ENCODE measurements at regions not wholly inside any gene's neighbourhood (a gene's known extent, or its start where the extent isn't known, plus 50 kb on each side); places are given as distances from the start of the nearest gene placed in this dataset.

GRCh38 chr14:71636076-71636475 is 296.2 kb upstream of the RGS6 start:
- H3K4me1 Mint-ChIP-seq: peaks cover 10% of the 10 kb centered on the region
- peak overlapping the region in 2 of 3 experiments; percentile 20 to 81 for H3K27ac Mint-ChIP-seq
- H3K27me3 Mint-ChIP-seq (ENCODE audit: low read depth): no peaks in the 10 kb centered on the region

GRCh38 chr14:71636820-71637471 is 295.3 kb upstream of the RGS6 start:
- peaks cover 15% of the 10 kb centered on the region for H3K9me3 Mint-ChIP-seq
- H3K27me3 Mint-ChIP-seq (ENCODE audit: low read depth): no peaks in the 10 kb centered on the region
- no peak for TF ChIP-seq CTCF (IDR thresholded peaks at IDR 0.05; ENCODE audit: unreplicated experiment in 3 of 3)
- peaks cover 64% of the 10 kb centered on the region for H3K36me3 Mint-ChIP-seq (ENCODE audit: low read depth)
- H3K4me3 Mint-ChIP-seq: no peak overlapping the region
- peaks cover 5% of the 10 kb centered on the region for H3K4me1 Mint-ChIP-seq
- H3K27ac Mint-ChIP-seq: peak overlapping the region in 1 of 3 experiments; percentile 81

More at GRCh38 chr14:71636076-71636475, 296.2 kb upstream of the RGS6 start:
- Mint-ChIP-seq H3K36me3 (ENCODE audit: low read depth) (peaks cover 63% of the 10 kb centered on the region), H3K9me3 (peaks cover 12% of the 10 kb centered on the region), H3K4me3 (peak overlapping the region in 1 of 3 experiments; percentile 40)
- TF ChIP-seq CTCF (IDR thresholded peaks at IDR 0.05; ENCODE audit: unreplicated experiment in 3 of 3): no peak

- no peak for TF ChIP-seq CTCF (IDR thresholded peaks at IDR 0.05; ENCODE audit: unreplicated experiment in 3 of 3)
- no peaks in the 10 kb centered on the region for H3K4me1 Mint-ChIP-seq
- H3K27ac Mint-ChIP-seq: peak overlapping the region; percentile 26 to 92 (median 73)
- H3K36me3 Mint-ChIP-seq (ENCODE audit: low read depth): peaks cover 64% of the 10 kb centered on the region
- H3K4me3 Mint-ChIP-seq: peak overlapping the region in 1 of 3 experiments; percentile 25
- H3K27me3 Mint-ChIP-seq (ENCODE audit: low read depth): no peaks in the 10 kb centered on the region
- H3K9me3 Mint-ChIP-seq: peaks cover 22% of the 10 kb centered on the region
Measured at GRCh38 chr14:71638523-71639196, 293.6 kb upstream of the RGS6 start.

- Mint-ChIP-seq H3K36me3 (ENCODE audit: low read depth) (peaks cover 62% of the 10 kb centered on the region), H3K4me1 (no peaks in the 10 kb centered on the region), H3K9me3 (peaks cover 31% of the 10 kb centered on the region), H3K27me3 (ENCODE audit: low read depth) (no peaks in the 10 kb centered on the region), H3K27ac (no peak overlapping the region), H3K4me3 (no peak overlapping the region)
- TF ChIP-seq CTCF (IDR thresholded peaks at IDR 0.05; ENCODE audit: unreplicated experiment in 3 of 3): no peak
Measured at GRCh38 chr14:71642715-71643114, 289.5 kb upstream of the RGS6 start.

- Mint-ChIP-seq H3K9me3 (peaks cover 29% of the 10 kb centered on the region), H3K4me1 (no peaks in the 10 kb centered on the region), H3K4me3 (no peak overlapping the region), H3K27me3 (ENCODE audit: low read depth) (no peaks in the 10 kb centered on the region), H3K27ac (no peak overlapping the region), H3K36me3 (ENCODE audit: low read depth) (peaks cover 63% of the 10 kb centered on the region)
- TF ChIP-seq CTCF (IDR thresholded peaks at IDR 0.05; ENCODE audit: unreplicated experiment in 3 of 3): no peak
Measured at GRCh38 chr14:71645656-71646055, 286.6 kb upstream of the RGS6 start.
